DMS53 (cell line): ENCODE measurements at regions not wholly inside any gene's neighbourhood (a gene's known extent, or its start where the extent isn't known, plus 50 kb on each side); places are given as distances from the start of the nearest gene placed in this dataset.
A peak's percentile ranks its signal among the peaks of the same experiment; 100 is the strongest.
"Not testable (repeated sequence)": the region's sequence is repeated elsewhere in the genome, so short reads cannot be mapped to it uniquely, and the experiment has no call there.

ENCODE experiments used
- DNase-seq: peaks from one replicate; lab custom pipeline; 2025; lab: John Stamatoyannopoulos, UW

DNA sequence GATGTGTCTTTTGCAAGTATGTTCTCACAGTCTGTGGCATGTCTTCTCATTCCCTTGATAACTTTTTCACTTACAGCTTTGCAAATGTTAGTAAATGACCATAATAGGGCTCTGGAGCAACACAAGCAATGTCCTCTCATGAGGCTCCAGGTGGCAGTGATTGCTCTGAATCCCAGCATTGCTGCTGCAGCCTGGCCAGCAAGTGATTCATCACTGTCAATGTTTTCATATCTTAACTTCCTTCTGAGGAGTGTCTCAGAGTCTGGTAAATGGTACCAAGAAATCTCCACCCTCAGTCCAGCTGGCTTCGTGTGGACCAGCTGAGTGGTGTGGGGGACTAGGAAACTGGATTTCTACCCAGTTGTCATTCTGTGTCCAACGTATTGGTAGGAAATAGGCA lies 139.6 kb downstream of the MYLK4 start:
- DNase-seq: peak; percentile 9

DNA sequence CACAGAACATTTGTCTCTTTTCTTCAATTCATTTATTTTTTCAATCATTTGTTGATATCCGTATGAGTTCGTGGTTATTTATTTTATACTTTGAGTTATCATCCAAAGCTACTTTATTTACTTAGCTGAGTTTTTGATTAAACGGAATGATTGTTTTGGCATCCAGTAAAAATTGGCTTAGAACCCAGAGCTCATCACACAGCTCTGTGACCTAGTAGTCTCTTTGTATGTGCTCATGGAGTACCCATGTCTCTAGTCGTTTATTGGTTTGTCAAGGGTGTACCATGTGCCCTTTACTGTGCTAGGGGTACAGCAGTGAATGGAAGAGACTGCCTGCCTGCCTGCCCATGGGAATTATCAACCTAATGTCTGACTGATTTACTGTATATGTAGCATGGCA lies 142.2 kb downstream of the MYLK4 start:
- no peak for DNase-seq

DNA sequence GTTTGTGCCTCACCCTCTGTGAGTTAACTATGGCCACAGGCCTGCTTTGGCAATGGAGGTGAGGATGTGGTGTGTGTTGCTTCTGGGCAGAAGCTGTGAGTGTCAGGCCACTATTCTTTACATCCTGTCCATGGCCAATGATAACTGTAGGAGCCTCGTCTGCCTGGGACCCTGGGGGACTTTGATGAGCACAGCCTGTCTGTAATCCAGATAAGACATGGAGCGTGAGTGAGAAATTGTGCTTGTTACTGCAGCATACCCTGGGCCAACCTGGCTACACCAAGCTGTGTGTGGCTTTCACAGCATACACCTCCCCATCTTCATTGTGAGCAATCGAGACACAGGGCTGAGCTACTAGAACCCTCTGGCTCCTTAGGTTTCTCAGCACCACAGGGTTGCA lies 150.4 kb downstream of the MYLK4 start:
- DNase-seq: no peak

DNA sequence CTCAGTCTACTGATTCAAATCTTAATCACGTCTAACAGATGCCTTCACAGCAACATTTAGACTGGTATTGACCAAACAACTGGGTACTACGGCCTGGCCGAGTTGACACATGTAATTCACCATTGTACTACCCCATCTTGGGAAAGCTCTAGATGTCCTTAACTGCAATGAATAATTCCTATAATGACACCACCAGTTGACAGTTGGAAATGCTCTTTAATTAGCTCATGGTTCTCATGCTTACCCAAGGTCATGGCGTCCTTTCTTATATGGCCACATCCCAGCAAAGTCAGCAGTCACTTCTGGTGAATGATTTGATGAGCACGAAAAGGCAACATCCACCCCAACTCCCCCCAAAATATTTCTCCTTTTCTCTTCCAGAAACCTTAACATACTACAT lies 150.9 kb downstream of the MYLK4 start:
- DNase-seq: no peak

DNA sequence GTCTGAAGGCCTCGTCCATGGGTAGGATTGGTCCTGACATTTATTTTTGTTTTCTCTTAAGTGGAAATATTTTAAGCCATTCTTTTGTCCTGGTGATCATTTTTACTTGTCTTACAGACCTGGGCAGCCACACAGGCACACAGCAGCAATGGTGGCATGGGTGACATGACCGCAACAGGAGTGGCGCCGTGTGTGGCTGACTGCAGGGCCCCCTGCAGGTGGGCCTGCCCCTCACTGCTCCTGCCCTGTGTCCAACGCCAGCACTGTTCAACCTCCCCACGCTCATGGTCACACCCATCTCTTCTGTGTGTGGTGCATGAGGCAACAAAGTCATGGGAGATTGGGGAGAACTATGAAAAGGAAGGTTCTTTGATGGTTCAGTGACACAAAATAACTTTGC lies 151.9 kb downstream of the MYLK4 start:
- DNase-seq: no peak

DNA sequence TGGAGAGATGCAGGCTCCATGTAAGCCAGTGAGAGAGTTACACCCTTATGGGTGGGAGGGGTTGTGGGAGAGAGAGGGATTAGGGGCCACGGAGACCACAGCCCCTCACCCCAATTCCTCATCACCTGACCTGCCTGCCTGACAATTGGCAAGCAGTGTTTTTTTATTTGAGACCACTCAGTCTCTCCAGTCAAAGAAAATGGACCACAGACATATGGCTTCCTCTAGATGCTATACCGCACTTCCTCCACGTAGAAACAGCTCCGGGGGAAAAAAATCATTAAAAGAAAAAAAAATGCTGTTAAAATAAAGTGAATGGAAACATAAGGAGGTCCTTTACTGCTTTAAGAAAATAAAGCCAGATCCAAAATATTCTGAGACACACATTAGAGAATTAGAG lies 152.7 kb downstream of the MYLK4 start:
- no peak for DNase-seq

DNA sequence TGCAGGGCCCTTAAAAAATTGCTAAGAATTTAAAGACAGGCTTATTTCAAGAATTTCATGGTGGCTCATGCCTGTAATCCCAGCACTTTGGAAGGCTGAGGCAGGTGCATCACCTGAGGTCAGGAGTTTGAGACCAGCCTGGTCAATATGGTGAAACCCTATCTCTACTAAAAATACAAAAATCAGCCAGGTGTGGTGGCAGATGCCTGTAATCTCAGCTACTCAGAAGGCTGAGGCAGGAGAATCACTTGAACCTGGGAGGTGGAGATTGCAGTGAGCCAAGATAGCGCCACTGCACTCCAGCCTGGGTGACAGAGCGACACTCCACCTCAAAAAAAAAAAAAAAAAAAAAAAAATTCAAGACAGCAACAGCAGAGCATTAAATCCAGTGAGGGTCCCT lies 153.3 kb downstream of the MYLK4 start:
- not testable (repeated sequence) for DNase-seq

DNA sequence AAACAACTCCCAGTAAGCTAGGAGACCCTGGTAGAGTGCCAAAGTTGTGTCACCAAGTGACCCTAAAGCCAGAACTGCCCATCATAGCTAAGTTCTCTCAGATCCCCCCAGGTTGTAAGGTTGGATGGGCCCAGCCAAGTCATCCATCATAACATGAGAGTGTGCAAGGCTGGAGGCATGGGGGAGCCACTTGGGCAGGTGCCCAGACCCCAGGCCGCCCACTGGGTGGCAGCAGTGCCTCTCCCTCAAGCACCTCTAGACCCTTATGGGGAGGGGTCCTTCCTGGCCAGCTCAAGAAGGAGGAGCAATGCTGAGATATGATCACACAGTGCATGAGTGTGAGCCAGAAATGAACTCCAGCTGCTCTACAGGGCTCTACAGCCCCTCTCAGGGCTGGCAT lies 154.5 kb downstream of the MYLK4 start:
- peak; percentile 15 for DNase-seq

DNA sequence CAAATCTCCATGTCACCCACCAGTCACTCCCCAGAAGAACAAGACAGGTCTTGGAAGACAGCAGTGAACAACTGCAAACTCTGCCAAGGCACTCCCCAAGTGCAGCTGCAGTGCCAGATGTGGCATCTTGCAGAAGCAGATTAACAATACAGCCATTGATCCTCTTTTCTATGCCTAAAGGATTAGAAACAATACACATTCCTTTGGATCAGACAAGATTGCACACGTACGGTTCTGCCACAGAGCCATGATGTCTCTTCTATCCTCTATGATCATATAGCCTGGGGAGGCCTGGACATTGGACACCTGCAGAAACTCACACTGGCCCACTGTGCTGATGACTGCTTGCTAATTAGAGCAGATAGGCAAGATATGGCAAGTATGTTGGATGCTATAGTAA lies 155.9 kb downstream of the MYLK4 start:
- no peak for DNase-seq

DNA sequence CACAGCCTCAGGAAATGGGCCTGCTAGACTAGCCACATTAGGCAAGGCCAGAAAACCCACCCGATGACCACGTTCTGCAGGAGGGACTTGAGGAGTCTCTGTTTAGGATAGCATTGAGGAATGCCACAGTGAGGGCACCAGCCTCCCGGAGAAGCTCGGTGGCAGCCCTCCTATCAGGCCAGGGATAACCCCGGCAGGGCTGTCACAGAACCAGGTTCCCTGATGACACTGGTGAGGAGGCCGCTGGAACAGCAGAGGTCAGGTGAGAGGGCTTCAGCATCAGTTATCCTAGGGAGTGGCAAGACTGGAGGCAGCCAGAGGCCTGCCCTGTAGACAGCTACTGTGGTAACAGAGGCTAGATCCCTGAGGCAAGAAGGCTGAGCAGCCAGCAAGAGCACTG lies 157.6 kb downstream of the MYLK4 start:
- DNase-seq: no peak

DNA sequence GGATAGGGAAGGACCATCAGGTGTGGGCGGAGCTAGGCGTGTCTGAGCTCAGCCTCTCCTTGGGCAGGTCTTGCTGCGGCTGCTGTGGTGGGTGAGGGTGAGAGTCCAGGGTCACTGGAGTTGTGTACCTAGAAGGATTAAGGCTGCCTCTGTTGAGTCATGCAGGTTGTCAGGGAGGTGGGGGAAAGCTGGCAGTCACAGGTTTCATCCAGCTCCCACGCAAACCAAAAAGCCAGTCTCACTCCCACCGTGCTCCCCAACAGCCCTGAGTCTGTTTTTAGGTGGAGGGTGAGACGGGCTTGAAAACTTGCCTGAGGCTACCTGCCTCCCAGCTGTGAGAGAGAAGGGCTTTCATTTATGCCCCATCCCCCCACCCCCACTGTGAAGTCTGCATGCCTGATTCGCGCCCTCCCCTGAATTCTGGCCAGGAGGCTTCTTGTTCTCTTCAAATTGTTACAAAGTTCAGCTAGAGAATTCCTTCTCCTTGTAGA lies 161.5 kb downstream of the MYLK4 start:
- no peak for DNase-seq

DNA sequence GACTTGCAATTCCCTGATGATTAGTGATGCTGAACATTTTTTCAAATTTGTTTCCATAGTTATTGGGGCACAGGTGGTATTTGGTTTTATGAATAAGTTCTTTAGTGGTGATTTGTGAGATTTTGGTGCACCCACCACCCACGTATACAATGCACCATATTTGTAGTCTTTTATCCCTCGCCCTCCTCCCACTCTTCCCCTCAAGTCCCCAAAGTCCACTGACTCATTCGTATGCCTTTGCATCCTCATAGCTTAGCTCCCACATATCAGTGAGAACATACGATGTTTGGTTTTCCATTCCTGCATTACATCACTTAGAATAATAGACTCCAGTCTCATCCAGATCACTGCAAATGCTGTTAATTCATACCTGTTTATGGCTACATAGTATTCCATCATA lies 167.3 kb downstream of the MYLK4 start:
- no peak for DNase-seq

DNA sequence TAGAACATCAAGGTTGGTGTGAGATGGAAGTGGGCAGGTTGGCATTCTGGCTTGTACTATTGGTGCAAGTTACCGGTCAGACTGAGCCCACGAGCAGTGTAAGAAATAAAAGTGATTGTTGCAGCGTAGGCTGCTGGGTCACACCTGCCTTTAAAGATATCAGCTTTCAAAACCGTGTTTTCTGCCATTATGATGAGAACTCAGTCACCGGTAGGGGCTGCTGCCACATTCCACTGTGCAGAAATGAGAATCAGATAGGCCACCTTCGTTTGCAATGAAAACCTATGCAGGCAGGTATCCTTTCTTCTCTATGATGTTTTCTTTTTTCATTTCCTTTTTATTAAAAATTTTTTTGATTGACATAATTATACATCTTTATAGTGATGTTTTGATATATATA lies 168.5 kb downstream of the MYLK4 start:
- no peak for DNase-seq

DNA sequence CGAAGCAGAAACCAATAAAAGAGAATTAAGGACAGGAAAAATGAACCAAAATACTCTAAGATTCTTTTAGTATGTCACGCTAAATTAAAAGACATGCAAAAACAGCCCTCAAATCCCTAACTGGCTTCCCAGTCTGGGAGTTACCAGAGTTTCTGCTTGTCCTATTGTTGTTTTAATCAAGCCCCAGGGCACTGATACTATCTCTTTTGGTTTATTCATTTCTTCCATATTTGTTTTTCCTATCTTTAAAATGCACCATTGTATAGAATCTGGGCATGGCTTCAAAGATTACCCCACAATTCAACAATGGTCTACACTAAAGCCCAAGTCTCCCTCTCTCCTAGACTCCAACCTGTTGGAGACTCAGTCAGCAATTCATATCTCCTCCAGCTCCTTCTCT lies 169.1 kb downstream of the MYLK4 start:
- DNase-seq: no peak

DNA sequence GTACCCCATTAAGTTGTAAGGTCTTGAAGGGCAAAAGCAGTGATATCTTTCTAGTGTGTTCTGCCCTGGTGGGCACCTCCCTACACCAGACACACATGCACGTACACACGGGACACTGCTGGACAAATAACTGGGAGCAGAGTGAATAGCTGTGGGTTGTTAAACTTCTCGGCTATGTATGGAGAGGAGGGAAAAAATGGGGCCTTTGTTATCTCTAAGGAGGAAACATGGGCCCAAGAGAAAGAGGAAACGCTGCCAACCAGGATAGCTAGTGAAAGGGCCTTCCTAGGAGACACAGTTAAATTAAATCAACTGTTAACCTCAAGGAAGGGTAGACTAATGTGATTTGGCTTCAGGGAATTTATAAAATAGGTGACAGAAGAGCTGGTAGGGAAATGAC lies 169.7 kb downstream of the MYLK4 start:
- no peak for DNase-seq

DNA sequence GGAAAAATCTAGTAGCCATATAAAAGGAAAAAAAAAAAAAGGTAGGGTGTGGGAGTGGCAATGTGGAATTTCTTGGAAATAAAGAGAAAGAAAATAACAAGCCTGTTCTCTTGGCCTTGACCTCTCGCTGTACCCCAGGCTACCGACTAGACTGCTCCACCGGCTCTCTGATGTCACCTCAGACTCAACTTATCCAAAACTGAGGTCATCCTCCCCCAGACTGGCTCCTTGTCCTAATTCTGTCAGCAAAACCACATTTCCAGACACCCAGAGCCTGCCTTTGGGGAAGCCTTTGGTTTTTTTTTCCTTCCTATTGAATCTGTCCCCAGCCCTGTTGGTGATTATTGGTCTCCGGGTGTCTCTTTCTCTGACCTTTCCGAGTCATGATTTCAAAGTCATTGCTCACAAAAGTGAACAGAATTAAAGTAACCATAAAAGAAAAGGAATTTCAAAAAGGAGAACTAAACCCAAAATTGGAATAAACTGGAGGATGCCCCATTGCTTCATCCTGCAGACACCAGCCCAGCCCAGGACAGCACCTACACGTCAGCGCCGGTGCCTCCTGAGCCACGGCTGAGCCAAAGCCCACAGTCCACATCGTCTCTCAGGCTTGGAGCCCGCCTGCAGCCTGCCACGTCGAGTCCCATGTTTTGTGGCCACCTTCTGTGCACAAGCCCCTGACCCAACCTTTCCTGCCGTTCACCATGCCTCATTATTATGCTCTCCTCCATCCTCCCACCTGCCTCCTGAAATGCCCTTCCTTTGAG lies 170.7 kb downstream of the MYLK4 start:
- no peak for DNase-seq

DNA sequence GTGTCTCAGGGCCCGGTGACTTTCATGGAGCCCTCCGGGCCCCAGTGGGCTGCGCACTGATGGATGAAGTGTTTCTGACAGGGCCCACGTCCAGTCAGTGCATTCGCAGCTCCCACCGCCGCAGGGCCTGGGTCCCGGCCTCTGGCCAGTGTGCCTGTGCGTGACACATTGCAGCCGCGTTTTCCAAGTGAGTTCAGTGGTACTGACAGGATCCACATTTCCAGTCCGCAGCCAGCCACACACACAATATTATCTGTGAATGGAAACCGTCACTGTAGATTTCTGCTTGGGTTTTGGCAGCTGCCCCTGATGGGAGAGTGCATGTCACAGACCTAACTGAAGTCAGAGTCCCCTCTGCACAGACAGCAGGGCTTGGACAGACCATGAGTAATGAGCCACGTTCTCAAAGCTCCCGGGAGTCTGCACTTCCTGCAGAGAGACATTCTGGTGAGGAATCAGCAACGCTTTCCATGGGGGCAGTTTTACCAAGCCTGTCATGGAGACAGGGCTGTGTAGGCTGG lies 171.4 kb downstream of the MYLK4 start:
- DNase-seq: no peak

DNA sequence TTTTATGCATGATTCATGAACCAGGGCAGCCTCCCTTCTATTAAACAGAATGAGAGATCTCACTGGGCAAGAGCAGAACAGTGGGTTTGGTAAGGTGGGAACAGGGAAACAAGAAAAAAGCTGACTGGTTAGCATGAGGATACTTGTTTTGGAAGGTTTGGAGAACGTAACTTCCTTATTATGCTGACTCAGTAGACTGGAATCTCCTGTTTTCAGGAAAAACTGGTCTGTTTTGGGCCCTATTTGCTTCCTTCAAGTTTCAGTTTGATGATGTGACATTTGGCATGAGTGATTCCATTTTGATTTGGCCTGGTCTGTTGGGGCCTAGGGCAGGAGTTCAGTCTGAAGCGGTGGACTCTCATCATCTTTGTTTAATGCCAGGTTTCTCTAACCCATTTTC lies 172.0 kb downstream of the MYLK4 start:
- DNase-seq: no peak

DNA sequence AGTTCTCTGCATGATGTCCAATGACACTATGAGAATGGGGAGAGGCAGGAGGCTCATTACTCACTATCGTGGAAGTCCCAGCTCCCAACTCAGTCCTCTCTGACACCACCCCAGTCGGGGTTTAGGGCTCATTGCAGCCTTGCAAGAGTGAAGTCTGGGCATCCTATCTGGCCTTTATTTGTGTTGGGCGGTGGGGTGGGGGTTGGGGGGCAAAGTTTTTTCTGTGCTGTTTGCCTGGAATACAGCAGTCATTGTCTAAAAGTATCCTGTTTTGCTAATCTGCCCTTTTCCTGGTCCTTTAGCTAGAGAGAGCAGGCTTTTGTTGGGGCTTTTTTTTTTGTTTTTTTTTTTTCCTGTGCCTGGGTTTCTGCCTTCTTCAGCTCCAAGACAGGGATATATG lies 174.2 kb downstream of the MYLK4 start:
- no peak for DNase-seq

DNA sequence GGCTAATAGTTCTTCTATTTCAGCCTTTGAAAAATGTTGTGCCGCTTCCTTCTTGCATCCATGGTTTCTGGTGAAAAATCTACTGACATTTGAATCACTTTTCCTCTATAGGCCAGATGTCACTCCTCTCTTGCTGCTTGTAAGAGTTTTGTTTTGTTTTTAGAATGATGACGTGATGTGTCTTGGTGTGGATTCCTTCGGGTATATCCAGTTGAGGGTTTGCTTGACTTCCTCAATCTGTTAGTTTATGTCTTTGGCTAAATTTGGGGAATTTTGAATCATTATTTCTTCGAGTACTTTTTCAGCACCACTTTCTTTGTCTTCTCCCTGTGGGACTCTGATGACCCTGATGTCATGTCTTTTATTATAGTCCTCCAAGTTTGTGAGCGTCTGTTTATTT lies 175.5 kb downstream of the MYLK4 start:
- no peak for DNase-seq

DNA sequence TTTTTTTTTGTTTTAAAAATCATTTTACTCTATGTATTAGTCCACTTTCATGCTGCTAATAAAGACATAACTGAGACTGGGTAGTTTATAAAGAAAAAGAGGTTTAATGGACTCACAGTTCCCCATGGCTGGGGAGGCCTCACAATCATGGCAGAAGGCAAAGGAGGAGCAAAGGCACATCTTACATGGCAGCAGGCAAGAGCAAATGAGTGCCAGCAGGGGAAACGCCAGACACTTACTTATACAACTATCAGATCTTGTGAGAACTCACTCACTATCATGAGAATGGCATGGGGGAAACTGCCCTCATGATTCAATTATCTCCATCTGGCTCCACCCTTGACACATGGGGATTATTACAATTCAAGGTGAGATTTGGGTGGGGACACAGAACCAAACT lies 181.3 kb downstream of the MYLK4 start:
- not testable (repeated sequence) for DNase-seq

DNA sequence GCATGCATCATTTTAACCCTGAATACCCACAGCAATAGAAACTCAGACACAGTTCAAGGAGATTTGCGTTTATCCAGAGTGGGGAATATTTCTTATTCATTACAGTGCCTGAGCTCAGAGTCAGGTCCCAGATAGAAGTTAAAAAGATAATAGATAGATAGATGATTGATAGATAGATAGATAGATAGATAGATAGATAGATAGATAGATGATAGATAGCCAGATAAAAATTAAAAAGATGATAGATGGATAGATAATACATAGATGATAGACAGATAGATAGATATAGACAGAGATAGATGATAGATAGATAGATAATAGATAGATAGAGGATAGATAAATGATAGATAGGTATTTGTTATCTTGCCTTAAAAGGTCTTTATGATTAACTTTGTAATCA lies 184.7 kb downstream of the MYLK4 start:
- DNase-seq: no peak

DNA sequence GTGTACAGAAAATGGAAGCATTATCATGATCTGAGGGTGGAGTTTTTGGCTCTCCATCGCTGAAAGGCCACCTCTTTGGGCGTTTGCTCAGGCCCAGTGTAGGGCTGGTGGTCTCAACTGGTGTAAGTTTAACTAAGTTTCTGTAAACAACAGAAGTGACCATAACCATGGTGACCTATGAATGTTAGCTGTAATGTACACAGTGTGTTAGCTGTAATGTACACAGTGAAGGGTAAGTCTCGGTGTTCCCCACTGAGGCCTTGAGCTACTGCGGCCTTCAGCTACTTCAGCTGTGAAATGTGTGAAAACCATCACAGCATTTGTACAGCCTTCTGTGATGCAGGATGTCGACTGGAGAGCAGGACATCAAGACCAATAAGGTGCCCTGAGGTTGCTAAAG lies 185.2 kb downstream of the MYLK4 start:
- DNase-seq: peak; percentile 24

DNA sequence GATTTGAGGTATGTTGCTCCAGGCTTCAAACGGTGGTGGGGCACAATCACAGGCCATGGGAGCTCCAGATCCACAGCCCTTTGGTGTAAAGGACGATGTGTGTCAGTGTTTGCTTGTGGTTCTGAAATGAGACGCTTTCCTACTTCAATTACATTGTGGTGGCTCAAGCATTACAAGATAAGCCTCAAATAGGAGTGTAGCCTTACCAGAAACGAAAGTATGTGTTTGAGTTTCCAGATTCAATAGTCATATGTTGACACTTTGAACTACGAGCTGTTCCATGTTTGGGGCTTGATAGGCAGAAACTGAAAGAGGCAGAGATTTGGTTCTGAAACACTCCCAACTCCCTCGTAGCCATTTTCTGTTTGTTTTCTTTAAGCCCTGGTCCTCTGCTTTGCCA lies 187.1 kb downstream of the MYLK4 start:
- DNase-seq: peak; percentile 19
